22Rv1 (cell line): ENCODE measurements at regions not wholly inside any gene's neighbourhood (a gene's known extent, or its start where the extent isn't known, plus 50 kb on each side); places are given as distances from the start of the nearest gene placed in this dataset.

Experiments used
- H3K27ac ChIP-seq: fragments of 450-650 bp; 2 replicates; pipeline ENCODE4 v1.5.1; 2017
- CTCF ChIP-seq: fragments of 450-650 bp; IDR thresholded peaks from 2 replicates; pipeline ENCODE4 v1.5.1; 2017; ENCODE audit warnings: mild to moderate bottlenecking
- ZFX ChIP-seq: fragments of 450-650 bp; IDR thresholded peaks from 2 replicates; pipeline ENCODE4 v1.6.1; 2017; ENCODE audit warnings: antibody characterized with exemption, borderline replicate concordance

- no peak for TF ChIP-seq ZFX
- no peak for TF ChIP-seq CTCF
- no peak overlapping the region for H3K27ac ChIP-seq
These were observed 55.5 kb upstream of the TRIM2 start for GRCh38 chr4:153148791-153149190.

- H3K27ac ChIP-seq: no peak overlapping the region
- no peak for TF ChIP-seq ZFX
- no peak for TF ChIP-seq CTCF
These were observed 52.4 kb upstream of the TRIM2 start for GRCh38 chr4:153151535-153152455.

- TF ChIP-seq CTCF (no peak), ZFX (no peak)
- H3K27ac ChIP-seq: no peak overlapping the region
These were observed 51.5 kb upstream of the TRIM2 start for GRCh38 chr4:153152501-153153338.

GRCh38 chr4:153153339-153153871, 50.8 kb upstream of the TRIM2 start:
- no peak overlapping the region for H3K27ac ChIP-seq
- no peak for TF ChIP-seq CTCF

- TF ChIP-seq CTCF: no peak
- TF ChIP-seq ZFX: no peak
- no peak overlapping the region for H3K27ac ChIP-seq
These were observed 50.0 kb upstream of the TRIM2 start for GRCh38 chr4:153154007-153154975.
